DMS53 treated with DMSO at 0.1 percent for 48 hours (cell line): ENCODE measurements at regions not wholly inside any gene's neighbourhood (a gene's known extent, or its start where the extent isn't known, plus 50 kb on each side); places are given as distances from the start of the nearest gene placed in this dataset.

ENCODE experiments used
- DNase-seq: peaks from one replicate; lab custom pipeline; 2025; ENCODE audit not compliant: unreplicated experiment; lab: John Stamatoyannopoulos, UW

DNA sequence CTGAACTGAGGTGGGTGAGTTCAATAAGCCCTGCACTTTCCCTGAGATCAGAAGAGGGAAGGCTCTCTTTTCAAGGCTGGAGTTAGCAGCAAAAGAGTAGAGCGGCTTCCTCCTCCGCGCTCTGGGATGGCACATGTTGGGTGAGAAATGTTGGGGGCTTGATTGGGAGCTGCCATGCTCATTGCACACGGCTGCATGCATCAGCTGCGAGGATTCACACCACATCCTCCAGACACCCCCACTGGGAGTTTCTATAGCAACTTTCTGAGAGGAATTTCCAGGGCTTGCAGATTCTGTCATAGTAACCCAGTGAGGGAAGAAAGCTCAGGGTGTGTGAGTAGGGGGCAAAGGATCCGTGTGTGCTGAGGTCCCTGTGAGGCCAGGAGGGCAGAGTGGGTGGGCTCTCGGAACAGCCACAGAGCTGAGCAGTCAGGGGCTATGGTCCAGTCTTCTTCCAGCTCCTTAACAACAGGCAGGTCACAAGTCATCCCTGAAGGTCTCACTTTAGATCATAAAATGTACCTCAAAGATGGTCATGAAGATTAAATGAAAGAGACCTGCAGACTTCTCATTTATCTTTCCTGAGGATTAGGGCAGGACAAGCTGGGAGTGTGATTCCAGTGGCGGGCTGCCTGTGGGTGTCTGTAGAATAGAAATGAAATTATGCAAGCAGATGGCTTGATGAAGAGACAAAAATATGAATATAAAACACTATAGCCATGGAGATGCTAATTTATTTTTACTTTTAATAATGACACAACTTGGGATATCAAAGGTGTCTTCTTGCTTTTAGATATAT, 75.7 kb upstream of the CHRNA7 start:
- no peak for DNase-seq

DNA sequence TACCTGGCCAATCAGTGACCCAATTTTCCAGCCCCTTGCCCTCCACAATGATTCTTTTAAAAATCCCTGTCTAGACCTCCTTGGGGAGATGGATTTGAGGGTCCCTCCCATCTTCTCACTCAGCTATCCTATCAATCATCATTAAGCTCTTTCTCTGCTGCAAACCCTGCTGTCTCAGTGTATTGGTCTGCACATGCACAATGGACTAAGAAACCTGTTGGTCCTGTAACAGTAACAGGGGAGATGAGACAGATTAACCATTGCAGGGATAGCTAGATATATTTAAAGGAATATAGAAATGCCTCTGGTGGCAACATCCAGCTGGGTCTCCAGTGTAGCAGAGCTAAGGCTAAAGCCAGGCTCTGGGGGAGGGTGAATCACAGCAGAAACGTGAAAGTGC, 74.6 kb upstream of the CHRNA7 start:
- DNase-seq: no peak

DNA sequence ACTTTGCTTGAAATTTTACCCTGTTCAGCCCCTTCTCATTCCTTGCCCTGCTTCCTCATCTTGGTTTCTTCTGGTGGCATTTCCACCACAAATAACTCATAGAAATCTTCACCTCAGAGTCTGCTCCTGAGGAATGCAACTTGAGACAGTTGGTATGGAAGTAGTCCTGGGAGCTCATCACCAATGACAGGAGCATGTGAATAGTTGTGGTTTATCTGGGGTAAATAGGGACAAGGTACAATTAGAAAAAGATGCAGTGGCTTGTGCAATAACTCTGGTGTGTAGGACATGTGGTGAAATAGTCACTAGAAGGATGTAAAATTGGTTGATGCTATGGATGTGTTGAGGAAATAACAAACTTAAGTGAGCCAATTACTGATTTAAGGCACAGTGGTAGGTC, 72.7 kb upstream of the CHRNA7 start:
- no peak for DNase-seq

DNA sequence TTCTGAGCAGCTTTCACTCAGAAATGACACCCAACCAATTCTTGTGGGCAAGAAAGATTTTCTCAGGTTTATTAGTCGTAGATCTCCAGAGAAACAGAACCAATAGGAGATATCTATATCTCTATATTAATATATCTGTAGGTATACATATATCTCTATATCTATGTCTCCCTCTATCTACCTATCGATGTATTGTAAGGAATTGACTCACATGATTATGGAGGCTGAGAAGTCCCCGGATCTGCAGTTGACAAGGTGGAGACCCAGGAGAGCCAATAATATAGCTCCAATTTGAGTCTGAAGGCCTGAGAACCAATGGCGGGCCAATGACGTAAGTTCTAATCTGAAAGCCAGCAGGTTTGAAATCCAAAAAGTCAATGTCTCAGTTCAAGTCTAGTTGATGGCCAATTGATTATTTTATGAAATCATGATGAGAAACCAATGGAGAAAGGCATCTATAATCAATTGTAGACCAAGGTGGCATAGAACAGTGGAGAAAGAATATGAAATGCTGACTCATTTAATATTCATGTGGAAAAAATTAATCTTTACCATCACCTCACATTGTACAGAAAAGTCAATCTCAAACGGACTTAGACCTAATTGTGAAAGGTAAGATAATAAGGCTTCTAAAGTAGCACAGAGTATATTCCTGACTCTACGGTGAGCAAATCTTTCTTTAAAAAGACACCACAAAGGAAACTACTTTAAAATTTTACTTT, 65.6 kb upstream of the CHRNA7 start:
- DNase-seq: no peak

DNA sequence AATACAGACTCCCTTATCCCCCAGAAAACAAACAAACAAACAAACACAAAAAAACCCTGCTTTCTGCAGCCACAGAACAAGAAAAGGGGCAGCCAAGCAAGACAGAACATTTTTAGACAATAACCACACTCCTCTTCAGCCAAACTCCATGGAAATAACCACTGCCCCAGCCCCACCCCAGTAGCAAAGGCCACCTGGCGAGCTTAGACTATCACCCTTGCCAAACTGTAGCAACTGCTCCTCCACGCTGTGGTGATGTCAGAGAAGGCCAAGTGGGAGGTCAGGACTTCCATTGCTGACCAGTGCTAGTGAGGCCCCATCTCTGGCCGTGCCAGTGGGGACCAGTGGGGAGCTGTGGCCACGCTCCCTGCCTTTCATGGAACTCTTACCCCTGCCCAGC, 60.3 kb upstream of the CHRNA7 start:
- DNase-seq: no peak

DNA sequence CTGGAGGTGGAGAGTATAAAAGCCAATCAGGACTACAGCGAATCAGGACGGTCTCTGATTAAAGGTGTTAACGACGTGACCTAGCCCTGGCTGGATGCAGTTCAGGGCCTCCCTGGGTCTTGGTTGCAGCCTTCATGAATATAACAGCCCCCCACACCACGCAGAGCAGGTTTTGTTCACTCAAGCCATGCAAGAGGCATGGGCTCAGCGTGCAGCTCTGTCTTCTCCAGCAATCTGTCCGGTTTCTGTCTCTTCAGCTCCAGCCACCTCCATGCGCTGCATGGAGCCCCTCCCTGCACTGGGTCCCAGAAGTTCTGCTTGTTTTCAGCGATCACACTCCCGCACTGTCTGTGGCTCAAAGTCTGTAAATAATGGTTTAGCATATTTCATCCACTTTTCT, 57.1 kb upstream of the CHRNA7 start:
- no peak for DNase-seq

DNA sequence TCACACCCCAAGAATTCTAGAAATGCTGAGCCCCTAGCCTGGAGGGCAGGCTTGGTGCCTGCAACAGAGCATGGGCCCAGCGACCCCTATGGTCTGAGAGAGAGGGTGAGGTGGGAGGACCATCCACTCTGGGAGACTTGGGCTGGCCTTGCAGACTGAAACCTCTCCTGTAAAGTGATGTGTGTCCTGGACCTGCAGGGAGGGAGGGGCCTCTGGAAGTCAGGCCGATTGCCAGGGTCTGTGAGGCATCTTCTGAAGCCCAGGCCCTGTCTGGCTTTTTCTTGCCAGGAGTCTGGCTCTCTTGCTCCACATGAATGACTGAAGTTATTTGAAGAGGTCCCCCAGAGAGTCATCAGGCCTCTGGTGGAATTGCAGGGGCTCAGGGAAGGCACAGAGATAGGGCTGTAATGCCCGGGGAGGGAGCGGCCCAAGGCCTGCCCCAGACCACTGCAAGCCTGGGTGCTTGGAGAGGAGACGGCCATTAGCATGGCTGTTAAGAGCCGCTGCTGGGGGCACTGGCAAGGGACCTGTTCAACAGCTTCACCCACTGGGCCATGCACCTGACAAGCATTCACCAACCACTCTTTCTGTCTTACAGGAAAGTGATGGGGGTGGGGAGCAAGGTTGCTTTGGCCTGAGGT, 56.0 kb upstream of the CHRNA7 start:
- no peak for DNase-seq

DNA sequence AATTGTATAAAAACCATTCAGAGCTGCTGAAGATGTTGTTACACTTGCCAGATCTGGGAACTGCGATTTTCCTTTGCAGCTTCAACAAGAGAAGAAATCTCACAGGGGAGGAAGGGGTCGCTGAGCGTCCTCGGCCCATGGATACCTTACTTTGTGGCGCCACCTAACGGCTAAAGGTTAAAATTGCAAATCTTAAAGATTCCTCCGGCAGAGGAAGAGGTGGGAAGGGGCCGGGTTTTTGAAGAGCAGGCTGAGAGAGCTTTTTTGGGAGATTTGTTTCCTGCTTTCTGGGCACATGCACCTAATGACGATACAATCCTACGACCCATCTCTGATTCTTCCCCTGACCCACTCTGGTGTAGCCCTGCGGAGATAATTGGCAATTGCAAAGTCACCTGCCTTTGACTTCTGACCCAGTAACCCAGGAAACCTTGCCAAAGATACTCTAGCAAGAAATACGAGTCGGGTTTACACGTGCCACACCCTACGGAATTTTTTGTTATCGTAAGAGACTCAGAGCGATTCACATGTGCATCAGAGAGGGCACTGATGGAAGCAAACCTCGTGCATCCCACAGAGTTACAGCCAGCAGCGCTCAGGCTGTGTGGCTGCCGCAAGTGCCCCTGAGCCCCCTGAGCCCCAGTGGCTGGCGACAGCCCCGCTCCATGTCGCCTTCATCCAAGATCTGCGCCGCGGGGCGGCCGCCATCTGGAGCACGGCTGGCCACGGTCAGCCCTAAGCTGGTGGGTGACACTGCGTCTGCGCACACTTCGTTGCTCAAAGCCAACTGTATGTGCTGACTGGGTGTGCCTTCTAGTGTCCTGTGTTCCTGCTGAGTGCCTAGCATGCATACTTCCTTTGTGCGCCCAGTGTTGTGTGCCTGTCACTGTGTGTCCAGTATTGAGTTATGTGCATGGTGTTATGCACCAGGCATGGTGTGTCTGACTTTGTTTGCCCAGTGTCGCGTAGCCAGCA, 55.2 kb upstream of the CHRNA7 start:
- DNase-seq: peak; percentile 39

DNA sequence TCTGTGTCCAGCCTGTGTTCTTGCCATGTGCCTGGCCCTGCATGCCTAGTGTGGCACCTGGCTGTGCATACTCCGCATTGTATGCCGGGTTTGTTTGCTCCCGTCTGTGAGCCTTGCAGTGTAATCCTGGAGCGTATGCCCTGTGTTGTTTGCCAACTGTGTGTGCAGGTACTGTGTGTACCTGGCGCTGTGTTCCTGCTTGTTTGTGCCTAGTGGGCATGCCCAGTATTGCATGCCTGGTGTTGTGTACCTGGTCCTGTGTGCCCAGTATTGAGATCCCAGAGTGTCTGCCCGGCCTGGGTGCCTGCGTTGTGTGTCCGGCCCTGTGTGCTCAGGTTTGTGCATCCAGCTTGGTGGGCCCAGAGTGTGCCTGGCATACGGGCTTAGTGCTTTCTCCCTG, 54.5 kb upstream of the CHRNA7 start:
- no peak for DNase-seq

DNA sequence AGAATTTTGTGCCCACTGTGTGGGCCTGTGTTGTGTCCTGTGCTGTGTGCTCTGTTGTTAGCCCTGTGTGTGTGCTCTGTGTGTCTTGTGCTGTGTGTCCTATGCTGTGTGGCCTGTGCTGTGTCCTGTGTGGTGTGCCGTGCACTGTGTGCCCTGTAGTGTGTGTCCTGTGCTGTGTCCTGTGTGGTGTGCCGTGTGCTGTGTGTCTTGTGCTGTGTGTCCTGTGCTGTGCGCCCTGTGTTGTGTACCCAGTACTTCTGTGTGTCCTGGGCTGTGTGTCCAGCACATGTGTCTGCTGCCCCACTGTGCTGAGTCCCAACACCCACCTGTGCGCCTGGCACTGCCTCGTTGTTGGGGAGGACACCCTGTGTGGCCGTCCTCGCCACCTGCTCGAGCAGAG, 53.2 kb upstream of the CHRNA7 start:
- DNase-seq: no peak

DNA sequence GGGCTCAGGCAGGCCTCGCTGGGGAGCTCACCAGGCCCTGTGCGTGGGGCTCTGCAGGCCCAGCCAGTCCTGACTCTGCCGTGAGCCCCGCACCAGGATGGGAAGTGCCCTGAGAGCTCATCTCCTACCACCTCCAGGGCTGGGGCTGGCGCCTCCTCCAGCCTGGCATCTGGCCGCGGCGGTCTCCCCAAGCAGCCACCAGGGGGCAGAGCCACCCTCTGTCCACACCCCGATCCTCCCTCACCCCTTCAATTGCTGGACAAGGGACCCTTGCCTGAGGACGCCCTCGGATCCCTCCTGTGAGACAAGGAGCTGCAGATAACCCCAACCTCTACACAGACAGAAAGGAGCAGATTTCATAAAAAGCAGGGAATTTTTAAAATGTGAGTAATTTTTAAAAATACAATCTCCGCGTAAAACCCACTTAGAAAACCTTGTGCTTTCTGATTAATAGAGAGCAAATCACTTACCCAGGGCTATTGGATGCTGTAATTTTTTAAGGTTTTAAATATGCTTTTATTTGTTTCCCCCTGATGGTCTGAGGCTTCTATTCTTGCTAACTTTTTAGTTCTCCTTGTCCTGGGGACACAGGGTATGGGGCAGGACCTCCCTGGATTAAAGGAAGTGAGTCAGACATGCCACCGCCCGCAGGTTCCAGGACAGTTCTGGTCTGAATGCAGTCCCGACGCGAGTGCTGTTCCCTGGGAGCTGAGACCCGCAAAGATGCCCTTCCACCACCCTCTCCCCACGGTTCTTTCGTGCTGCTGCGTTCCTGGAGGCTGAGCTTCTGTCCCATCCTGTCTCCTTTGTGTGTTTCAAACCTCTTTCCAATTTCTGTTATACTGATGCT, 52.3 kb upstream of the CHRNA7 start:
- peak; percentile 46 for DNase-seq
